ENCODE measurements at regions not wholly inside any gene's neighbourhood (a gene's known extent, or its start where the extent isn't known, plus 50 kb on each side); places are given as distances from the start of the nearest gene placed in this dataset.

GRCh38 chrX:22399437-22400192 is 126.9 kb downstream of the CBLL2 start:
- peaks cover 12% of the 10 kb centered on the region for H3K4me1 ChIP-seq (ENCODE audit: insufficient read depth, low read length)
- H3K36me3 Mint-ChIP-seq (ENCODE audit: low read depth, unreplicated experiment) = no peaks in the 10 kb centered on the region
- peak overlapping the region; percentile 51 for H3K27ac Mint-ChIP-seq (ENCODE audit: unreplicated experiment)
- peaks cover 11% of the 10 kb centered on the region for H3K4me1 Mint-ChIP-seq (ENCODE audit: low read depth, unreplicated experiment)
- FAIRE-seq (peak; percentile 81), DNase-seq (ENCODE audit: low read depth) (peak; percentile 47)
- peaks cover 9% of the 10 kb centered on the region for H3K9me3 Mint-ChIP-seq (ENCODE audit: unreplicated experiment)
- H3K27me3 Mint-ChIP-seq (ENCODE audit: low read depth, unreplicated experiment) = no peaks in the 10 kb centered on the region
- H2AFZ ChIP-seq (ENCODE audit: low read depth, low read length) = no peak overlapping the region
- no peaks in the 10 kb centered on the region for H3K27me3 ChIP-seq (ENCODE audit: insufficient read depth, low read length)
- H3K36me3 ChIP-seq (ENCODE audit: insufficient read depth, low read length) = no peaks in the 10 kb centered on the region
- no peak overlapping the region for H3K4me2 ChIP-seq (ENCODE audit: low read length)
- no peaks in the 10 kb centered on the region for H3K9me3 ChIP-seq (ENCODE audit: insufficient read depth, low read depth, low read length)
- H3K4me3 ChIP-seq (ENCODE audit: insufficient read depth, low read depth, low read length) = no peak overlapping the region
- no peaks in the 10 kb centered on the region for H3K79me2 ChIP-seq (ENCODE audit: insufficient read depth, low read length)
- no peak overlapping the region for H3K4me3 Mint-ChIP-seq (ENCODE audit: unreplicated experiment)
- TF ChIP-seq EZH2 (IDR thresholded peaks at IDR 0.05; ENCODE audit: insufficient read depth, low read length) (no peak), CTCF (IDR thresholded peaks at IDR 0.05; ENCODE audit: insufficient read depth, low read depth, low read length) (no peak)
- peak overlapping the region; percentile 53 for H3K27ac ChIP-seq (ENCODE audit: low read depth, low read length)
- H3K9ac ChIP-seq (ENCODE audit: low read length) = no peak overlapping the region
- no peaks in the 10 kb centered on the region for H4K20me1 ChIP-seq (ENCODE audit: insufficient read depth, low read length)

GRCh38 chrX:22404297-22404696 is 131.6 kb downstream of the CBLL2 start:
- Histone ChIP-seq H3K79me2 (ENCODE audit: insufficient read depth, low read length) (no peaks in the 10 kb centered on the region), H3K36me3 (ENCODE audit: insufficient read depth, low read length) (no peaks in the 10 kb centered on the region), H2AFZ (ENCODE audit: low read depth, low read length) (no peak overlapping the region), H3K4me2 (ENCODE audit: low read length) (no peak overlapping the region), H3K9me3 (ENCODE audit: insufficient read depth, low read depth, low read length) (no peaks in the 10 kb centered on the region), H3K9ac (ENCODE audit: low read length) (no peak overlapping the region), H3K27ac (ENCODE audit: low read depth, low read length) (no peak overlapping the region), H3K27me3 (ENCODE audit: insufficient read depth, low read length) (no peaks in the 10 kb centered on the region), H4K20me1 (ENCODE audit: insufficient read depth, low read length) (no peaks in the 10 kb centered on the region), H3K4me1 (ENCODE audit: insufficient read depth, low read length) (no peaks in the 10 kb centered on the region), H3K4me3 (ENCODE audit: insufficient read depth, low read depth, low read length) (no peak overlapping the region)
- no peak overlapping the region for H3K27ac Mint-ChIP-seq (ENCODE audit: unreplicated experiment)
- FAIRE-seq = no peak
- H3K27me3 Mint-ChIP-seq (ENCODE audit: low read depth, unreplicated experiment) = no peaks in the 10 kb centered on the region
- H3K36me3 Mint-ChIP-seq (ENCODE audit: low read depth, unreplicated experiment) = no peaks in the 10 kb centered on the region
- DNase-seq (ENCODE audit: low read depth) = no peak
- no peak for TF ChIP-seq CTCF (IDR thresholded peaks at IDR 0.05; ENCODE audit: insufficient read depth, low read depth, low read length)
- TF ChIP-seq EZH2 (IDR thresholded peaks at IDR 0.05; ENCODE audit: insufficient read depth, low read length) = no peak
- H3K9me3 Mint-ChIP-seq (ENCODE audit: unreplicated experiment) = peaks cover 5% of the 10 kb centered on the region
- H3K4me1 Mint-ChIP-seq (ENCODE audit: low read depth, unreplicated experiment) = peaks cover 3% of the 10 kb centered on the region
- no peak overlapping the region for H3K4me3 Mint-ChIP-seq (ENCODE audit: unreplicated experiment)

- TF ChIP-seq CTCF (IDR thresholded peaks at IDR 0.05; ENCODE audit: insufficient read depth, low read depth, low read length) (no peak), EZH2 (IDR thresholded peaks at IDR 0.05; ENCODE audit: insufficient read depth, low read length) (no peak)
- Mint-ChIP-seq H3K9me3 (ENCODE audit: unreplicated experiment) (no peaks in the 10 kb centered on the region), H3K4me1 (ENCODE audit: low read depth, unreplicated experiment) (peaks cover 3% of the 10 kb centered on the region), H3K27me3 (ENCODE audit: low read depth, unreplicated experiment) (no peaks in the 10 kb centered on the region), H3K36me3 (ENCODE audit: low read depth, unreplicated experiment) (no peaks in the 10 kb centered on the region), H3K4me3 (ENCODE audit: unreplicated experiment) (no peak overlapping the region), H3K27ac (ENCODE audit: unreplicated experiment) (no peak overlapping the region)
- no peak overlapping the region for H2AFZ ChIP-seq (ENCODE audit: low read depth, low read length)
- no peaks in the 10 kb centered on the region for H3K9me3 ChIP-seq (ENCODE audit: insufficient read depth, low read depth, low read length)
- no peak overlapping the region for H3K4me2 ChIP-seq (ENCODE audit: low read length)
- no peaks in the 10 kb centered on the region for H3K79me2 ChIP-seq (ENCODE audit: insufficient read depth, low read length)
- no peak overlapping the region for H3K4me3 ChIP-seq (ENCODE audit: insufficient read depth, low read depth, low read length)
- no peaks in the 10 kb centered on the region for H4K20me1 ChIP-seq (ENCODE audit: insufficient read depth, low read length)
- FAIRE-seq = peak; percentile 92
- H3K36me3 ChIP-seq (ENCODE audit: insufficient read depth, low read length) = no peaks in the 10 kb centered on the region
- H3K27me3 ChIP-seq (ENCODE audit: insufficient read depth, low read length) = no peaks in the 10 kb centered on the region
- no peak overlapping the region for H3K9ac ChIP-seq (ENCODE audit: low read length)
- H3K27ac ChIP-seq (ENCODE audit: low read depth, low read length) = no peak overlapping the region
- DNase-seq (ENCODE audit: low read depth) = no peak
- H3K4me1 ChIP-seq (ENCODE audit: insufficient read depth, low read length) = no peaks in the 10 kb centered on the region
Observed at GRCh38 chrX:22406201-22406737, 133.6 kb downstream of the CBLL2 start.

Data from astrocyte (in vitro differentiated cells and primary cell).